Loucy (cell line): ENCODE measurements at regions not wholly inside any gene's neighbourhood (a gene's known extent, or its start where the extent isn't known, plus 50 kb on each side); places are given as distances from the start of the nearest gene placed in this dataset.

ENCODE experiments used
- CTCF ChIP-seq: fragments of 200-600 bp; sonication (generic); conservative IDR thresholded peaks from 2 replicates; pipeline ENCODE4 v1.5.1; 2014; ENCODE audit warnings: mild to moderate bottlenecking, antibody characterized with exemption, low read length
- EZH2phosphoT487 ChIP-seq: fragments of 200-600 bp; IDR thresholded peaks from 2 replicates; pipeline ENCODE4 v1.6.1; 2018; ENCODE audit warnings: antibody characterized with exemption, mild to moderate bottlenecking, moderate library complexity, borderline replicate concordance

DNA sequence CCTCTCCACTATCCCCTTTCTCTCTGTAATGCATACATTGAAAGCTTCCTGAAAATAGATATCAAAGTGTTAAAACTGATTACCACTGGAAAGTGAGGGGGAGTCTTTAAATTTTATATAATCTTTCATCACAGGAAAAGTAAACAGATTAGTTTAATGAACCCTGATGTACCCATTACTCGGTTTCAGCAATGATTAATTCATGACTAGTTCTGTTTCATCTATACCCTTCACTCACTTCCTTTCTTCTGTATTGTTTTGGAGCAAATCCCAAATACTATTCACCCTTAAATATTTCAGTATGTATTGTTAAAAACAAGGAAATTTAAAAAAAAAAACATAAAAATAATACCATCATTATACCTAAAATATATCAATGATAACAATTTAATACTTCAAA is 67.3 kb upstream of the TMCC3 start:
- TF ChIP-seq CTCF (no peak), EZH2phosphoT487 (no peak)
